ENCODE measurements at regions not wholly inside any gene's neighbourhood (a gene's known extent, or its start where the extent isn't known, plus 50 kb on each side); places are given as distances from the start of the nearest gene placed in this dataset.

DNA sequence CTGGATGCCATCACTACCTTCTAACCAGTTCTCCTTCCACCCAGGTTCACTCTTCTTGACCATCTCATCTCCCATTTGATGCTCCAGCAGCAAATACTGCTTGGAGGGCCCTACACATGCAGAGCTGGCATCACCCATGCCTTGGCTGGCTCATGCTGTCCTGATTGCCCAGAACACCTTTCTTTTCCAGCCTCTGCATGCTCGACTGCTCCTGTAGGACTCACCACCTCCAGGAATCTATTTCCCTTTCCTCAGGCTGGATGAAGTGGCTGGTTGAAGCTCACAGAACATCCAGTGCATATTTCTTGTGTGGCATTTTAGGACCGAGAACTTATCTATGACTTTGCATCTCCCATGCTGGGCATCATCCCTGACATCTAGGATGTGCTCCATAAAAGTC lies 148.3 kb downstream of the CPEB2 start:
- peak overlapping the region; percentile 81 for H3K27ac ChIP-seq
- TF ChIP-seq ZFX (IDR thresholded peaks at IDR 0.05) = no peak
- TF ChIP-seq, protein P1, sequence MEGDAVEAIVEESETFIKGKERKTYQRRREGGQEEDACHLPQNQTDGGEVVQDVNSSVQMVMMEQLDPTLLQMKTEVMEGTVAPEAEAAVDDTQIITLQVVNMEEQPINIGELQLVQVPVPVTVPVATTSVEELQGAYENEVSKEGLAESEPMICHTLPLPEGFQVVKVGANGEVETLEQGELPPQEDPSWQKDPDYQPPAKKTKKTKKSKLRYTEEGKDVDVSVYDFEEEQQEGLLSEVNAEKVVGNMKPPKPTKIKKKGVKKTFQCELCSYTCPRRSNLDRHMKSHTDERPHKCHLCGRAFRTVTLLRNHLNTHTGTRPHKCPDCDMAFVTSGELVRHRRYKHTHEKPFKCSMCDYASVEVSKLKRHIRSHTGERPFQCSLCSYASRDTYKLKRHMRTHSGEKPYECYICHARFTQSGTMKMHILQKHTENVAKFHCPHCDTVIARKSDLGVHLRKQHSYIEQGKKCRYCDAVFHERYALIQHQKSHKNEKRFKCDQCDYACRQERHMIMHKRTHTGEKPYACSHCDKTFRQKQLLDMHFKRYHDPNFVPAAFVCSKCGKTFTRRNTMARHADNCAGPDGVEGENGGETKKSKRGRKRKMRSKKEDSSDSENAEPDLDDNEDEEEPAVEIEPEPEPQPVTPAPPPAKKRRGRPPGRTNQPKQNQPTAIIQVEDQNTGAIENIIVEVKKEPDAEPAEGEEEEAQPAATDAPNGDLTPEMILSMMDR (conservative IDR thresholded peaks at IDR 0.05) = no peak

GRCh38 chr4:15151033-15151432 lies 148.8 kb downstream of the CPEB2 start:
- TF ChIP-seq, protein P1 (conservative IDR thresholded peaks at IDR 0.05) = no peak
- TF ChIP-seq ZFX (IDR thresholded peaks at IDR 0.05) = no peak
- peak overlapping the region; percentile 81 for H3K27ac ChIP-seq

DNA sequence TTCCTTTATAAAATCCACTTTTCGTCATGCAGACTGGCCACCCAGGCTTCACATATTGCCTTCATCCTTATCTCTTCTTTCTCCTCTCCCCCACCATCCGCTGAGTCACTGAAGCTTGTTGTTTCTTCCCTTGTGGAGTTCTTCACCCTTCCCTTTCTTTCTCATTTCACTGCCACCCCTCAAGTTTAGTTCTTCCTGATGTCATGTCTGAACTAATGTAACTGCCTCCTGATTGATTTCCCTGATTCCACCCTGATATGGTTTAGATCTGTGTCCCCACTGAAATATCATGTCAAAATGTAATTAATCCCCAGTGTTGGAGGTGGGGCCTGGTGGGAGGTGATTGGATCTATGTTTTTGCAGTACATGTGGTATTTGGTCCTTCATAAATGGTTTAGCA lies 151.4 kb downstream of the CPEB2 start:
- no peak for TF ChIP-seq ZFX (IDR thresholded peaks at IDR 0.05)
- TF ChIP-seq, protein P1 (conservative IDR thresholded peaks at IDR 0.05) = no peak
- H3K27ac ChIP-seq = no peak overlapping the region

DNA sequence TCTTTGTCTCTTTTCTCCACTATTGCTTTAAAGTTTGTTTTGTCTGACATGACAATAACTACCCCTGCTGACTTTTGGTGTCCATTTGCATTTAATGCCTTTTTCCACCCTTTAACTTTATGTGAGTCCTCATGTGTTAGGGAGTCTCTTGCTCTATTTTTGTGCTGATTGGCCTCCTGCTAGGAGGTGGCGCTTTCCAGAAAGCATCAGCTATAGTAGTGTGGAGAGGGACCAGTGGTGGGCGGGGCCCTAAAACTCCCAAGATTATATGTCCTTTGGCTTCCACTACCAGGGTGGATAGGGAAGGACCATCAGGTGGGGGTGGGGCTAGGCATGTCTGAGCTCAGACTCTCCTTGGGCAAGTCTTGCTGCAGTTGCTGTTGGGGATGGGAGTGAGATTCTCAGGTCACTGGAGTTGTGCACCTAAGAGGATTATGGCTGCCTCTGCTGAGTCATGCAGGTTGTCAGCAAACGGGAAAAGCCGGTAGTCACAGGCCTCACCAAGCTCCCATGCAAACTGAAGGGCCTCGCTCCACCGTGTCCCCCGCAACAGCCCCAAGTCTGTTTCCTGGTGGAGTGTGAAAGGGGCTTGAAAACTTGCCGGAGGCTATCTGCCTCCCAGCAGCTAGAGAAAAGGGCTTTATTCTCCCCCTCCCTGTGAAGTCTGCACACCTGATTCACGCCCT lies 156.3 kb downstream of the CPEB2 start:
- TF ChIP-seq, protein P1 (conservative IDR thresholded peaks at IDR 0.05) = no peak
- TF ChIP-seq ZFX (IDR thresholded peaks at IDR 0.05) = no peak
- H3K27ac ChIP-seq = no peak overlapping the region

- no peak overlapping the region for H3K27ac ChIP-seq
- TF ChIP-seq ZFX (IDR thresholded peaks at IDR 0.05) = no peak
- TF ChIP-seq, protein P1 (conservative IDR thresholded peaks at IDR 0.05) = no peak
These were observed 157.3 kb downstream of the CPEB2 start for GRCh38 chr4:15159477-15160019.

GRCh38 chr4:15161439-15161838 lies 159.2 kb downstream of the CPEB2 start:
- no peak overlapping the region for H3K27ac ChIP-seq

GRCh38 chr4:15162046-15162445 lies 159.8 kb downstream of the CPEB2 start:
- TF ChIP-seq ZFX (IDR thresholded peaks at IDR 0.05) = no peak
- TF ChIP-seq, protein P1 (conservative IDR thresholded peaks at IDR 0.05) = no peak
- no peak overlapping the region for H3K27ac ChIP-seq

More at GRCh38 chr4:15161439-15161838, 159.2 kb downstream of the CPEB2 start:
- TF ChIP-seq, protein P1 (conservative IDR thresholded peaks at IDR 0.05) = no peak
- no peak for TF ChIP-seq ZFX (IDR thresholded peaks at IDR 0.05)

All from C4-2B (cell line).